Caki2 (cell line): ENCODE measurements at regions not wholly inside any gene's neighbourhood (a gene's known extent, or its start where the extent isn't known, plus 50 kb on each side); places are given as distances from the start of the nearest gene placed in this dataset.
"Not testable (repeated sequence)": the region's sequence is repeated elsewhere in the genome, so short reads cannot be mapped to it uniquely, and the experiment has no call there.

Experiments
- DNase-seq: peaks from one replicate; pipeline ENCODE4 v3.0.0-alpha.2; 2015; ENCODE audit warnings: low read depth
- in situ Hi-C: cut with HindIII; loops from 2 replicates; pipeline ENCODE4 v1.10.0; 2016; ENCODE audit warnings: low sequenced_read_pairs, low pct_unique_long_range_greater_than_20kb, mixed read lengths

DNA sequence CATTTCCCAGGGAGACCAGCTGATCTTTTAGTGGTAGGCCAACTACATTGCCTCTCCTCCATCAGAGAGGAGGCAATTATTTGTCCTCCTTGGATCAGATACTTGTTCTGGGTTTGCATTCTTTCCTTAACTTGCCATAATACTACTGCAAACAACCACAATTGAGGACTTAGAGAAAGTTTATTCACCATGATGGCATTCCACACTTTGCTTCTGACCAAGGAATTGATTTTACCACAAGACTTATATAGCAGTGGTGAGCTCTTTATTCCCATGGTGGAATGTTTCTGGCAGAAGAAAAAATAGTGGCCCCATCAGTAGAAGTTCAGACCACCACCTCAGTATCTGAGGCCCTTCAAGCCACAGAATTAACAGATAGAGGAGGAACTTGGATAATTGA is 123.9 kb upstream of the PPP3CA start:
- in situ Hi-C loops: no loop called here
- no peak for DNase-seq

DNA sequence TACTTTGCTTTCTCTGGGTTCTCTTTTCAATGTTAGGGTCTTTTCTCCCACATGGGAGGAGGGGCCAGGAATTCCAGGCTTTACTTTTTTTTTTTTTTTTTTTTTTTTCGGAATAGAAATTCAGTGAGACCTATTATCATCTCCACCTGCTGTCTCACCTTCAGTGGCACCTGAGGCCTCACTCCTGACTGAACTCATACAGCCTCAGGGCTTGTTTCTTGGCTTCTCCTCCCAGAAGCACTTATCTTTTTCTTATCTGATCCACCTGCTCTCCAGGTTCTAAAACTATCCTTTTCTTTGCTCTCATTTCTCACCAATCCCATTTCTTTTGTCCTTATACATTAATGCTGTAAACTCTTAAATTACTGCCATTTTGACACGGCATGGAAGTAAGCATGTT is 117.3 kb upstream of the PPP3CA start:
- in situ Hi-C loops: no loop called here
- no peak for DNase-seq

DNA sequence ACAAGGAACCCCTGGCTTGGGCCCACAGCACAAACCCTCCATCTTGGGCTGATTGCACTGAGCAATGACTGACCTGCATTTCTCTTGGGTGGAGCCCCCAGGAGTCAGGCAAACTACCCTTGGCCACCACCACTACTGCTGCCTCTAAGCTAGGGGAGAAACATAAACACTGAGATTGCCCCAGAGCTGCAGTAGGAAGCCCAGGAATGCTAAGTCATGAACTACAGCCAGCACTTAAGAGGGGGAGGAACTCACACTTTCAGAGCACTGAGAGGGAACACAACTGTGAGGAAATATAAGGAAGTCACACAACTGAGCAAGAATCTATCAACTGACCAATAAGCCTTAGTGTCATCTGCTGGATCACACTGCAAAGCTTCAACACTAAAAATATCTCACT is 111.6 kb upstream of the PPP3CA start:
- DNase-seq: no peak
- in situ Hi-C loops: no loop called here

DNA sequence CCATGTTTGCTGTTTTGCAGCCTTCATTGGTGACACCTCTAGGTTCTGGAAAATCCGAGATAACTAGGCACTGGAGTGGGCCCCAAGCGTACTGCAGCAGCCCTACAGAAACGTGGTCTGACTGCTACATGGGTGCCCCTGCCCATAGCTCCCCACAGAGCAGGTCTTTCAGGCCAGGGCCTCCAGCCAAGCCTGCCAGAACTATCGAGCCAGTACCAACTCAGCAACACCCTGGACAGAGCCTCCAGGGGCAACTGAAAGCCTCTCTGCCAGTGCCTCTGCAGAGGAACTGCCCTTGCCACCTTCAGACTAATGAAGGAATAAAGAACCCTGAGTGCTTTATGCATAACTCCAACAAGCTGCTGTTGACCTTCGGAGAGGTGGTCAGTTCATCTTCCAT is 111.1 kb upstream of the PPP3CA start:
- DNase-seq: no peak
- in situ Hi-C loops: no loop called here

DNA sequence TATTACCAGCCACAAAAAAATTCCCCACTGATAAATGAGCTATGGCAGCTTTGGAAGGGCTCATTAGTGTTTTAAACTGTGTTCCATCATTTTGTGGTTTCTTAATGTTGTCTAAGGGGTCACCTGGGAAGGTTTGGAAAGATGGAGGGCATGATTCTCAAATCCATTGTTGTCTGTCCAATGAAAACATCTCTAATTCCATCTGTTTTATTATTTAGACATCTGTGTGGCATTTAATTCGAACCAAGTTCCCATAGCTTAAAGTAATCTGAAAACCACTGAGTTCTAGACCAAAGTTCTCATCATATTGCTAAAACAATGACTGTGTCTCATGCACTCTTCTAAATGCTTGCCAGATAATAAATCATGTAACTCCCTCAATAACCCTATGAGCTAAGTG is 103.8 kb upstream of the PPP3CA start:
- in situ Hi-C loops: no loop called here
- no peak for DNase-seq

DNA sequence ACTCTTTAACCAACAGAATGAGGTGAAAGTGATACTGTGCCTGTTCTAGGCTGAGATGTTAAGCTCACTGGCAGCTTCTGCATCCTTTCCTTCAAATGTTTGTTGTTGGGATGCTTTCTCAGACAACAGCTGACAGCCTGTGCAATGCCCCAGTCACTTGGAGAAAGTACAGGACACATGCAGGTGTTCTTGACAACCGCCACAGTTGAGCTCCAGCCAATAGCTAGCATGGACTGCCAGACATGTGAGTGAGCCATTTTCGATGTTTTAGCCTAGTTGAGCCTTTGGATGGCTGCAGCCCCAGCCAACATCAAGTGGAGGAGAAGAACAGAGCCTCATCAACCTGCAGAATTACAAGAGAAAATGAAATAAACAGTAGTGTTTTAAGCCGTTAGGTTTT is 94.1 kb upstream of the PPP3CA start:
- DNase-seq: no peak
- in situ Hi-C loops: no loop called here

DNA sequence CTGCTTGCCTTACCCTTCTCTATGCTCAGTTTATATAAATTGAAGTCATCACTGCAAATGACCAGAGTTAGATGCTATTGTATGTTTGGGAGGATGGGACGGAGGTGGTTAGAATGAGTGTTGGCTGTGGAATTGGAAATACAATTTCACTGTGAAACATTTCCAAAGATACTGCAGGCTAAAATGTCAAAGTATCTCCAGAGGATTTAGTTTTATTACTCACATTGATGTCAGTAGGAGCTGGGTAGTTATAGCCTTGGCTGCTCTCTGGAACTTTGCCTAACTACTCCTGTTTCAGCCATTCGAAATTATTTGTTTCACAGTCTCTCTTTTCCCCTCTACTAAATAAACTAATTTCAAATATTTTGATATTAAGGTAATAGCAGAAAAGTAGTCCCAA is 92.6 kb upstream of the PPP3CA start:
- in situ Hi-C loops: no loop called here

DNA sequence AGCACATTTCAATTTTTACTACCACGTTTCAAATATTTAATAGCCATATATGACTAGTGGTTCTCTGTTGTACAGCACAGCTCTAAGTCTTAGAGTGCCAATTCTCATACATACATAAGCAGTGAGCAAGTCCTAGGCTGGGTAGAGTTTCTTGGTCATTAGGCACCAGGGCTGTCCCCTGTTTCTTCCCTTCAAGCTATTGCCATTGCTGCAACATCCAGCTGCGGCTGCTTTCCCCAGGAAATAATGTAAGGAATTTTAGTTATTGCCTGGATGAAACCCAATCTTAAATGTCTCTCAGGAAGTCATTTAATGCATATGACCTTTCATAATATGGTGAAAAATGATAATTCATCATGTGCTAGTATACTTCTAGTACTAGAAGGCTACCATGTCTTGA is 74.1 kb upstream of the PPP3CA start:
- in situ Hi-C loops: no loop called here
- no peak for DNase-seq

More for the DNA sequence above, 92.6 kb upstream of the PPP3CA start:
- no peak for DNase-seq

DNA sequence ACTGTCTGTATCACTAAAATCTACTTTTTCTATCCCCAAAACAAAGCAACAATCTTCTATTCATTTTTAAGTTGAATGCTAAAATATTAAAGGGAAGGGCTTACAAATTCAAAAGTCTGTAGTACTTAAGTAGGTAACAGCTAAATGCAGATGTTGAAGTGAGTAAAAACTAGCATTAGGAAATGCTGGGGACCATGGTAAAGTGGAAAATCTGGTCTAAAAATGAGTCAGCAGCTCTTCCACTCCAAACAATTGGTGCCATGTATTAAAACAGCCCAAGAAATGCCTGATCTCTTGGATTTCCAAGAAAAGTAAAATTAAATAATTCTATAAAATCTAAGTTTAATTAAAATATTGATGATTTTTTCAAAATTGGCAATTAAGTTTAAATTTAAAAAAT is 73.3 kb upstream of the PPP3CA start:
- in situ Hi-C loops: no loop called here
- no peak for DNase-seq

DNA sequence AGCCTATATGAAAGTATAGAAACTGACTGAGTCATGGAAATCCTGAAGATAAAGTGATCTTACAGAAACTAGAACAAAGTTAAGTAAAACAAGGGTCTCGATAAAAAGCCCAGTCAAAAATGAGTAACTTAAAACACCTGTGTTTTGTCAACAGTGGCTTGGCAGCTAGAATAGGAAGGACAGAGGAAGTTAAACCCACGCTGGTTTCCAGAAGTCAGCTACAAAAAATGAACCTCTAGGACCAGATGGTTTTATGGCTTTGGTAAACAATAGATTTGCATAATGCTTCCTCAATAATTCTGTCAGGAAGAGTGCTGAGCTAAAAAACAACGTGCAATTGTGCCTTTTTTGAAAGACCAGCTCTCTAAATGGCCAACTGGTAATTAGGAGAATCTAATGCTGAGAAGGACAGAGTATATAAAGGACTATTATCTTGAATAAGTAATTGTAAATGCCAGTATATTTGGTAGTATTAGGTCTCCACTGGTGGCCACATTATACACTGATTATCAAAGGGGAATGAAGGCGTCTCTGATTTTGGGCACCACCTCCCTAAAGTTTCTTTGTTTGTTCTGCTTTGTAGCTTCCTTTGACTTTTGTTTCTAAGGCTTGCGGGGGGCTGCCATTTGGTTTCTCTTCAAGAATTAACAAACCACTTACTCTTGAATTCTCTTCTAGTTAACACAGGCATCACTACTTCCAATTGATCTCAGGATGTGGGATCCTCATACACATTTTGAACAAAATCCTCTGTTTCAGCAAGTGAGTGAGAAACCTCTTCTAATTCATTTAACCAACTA is 72.2 kb upstream of the PPP3CA start:
- in situ Hi-C loops: no loop called here
- no peak for DNase-seq

DNA sequence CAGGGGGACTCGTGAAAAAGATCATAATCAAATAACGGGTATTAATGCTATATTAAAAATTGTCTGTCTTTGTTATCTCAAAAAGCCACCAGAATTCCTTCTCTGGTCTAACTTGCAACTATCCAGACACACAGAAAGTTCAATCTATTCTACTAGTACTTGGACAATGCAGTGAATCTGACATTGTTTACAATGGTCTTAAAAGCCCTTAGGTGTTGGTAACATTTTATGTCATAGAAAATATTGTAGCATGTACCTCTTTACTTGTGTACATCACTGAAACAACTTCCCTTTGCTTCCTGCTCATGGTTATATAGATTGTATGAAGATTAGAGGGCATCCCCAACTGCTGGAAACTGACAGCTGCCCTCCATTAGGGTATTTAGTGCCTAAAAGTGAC is 71.1 kb upstream of the PPP3CA start:
- DNase-seq: no peak

DNA sequence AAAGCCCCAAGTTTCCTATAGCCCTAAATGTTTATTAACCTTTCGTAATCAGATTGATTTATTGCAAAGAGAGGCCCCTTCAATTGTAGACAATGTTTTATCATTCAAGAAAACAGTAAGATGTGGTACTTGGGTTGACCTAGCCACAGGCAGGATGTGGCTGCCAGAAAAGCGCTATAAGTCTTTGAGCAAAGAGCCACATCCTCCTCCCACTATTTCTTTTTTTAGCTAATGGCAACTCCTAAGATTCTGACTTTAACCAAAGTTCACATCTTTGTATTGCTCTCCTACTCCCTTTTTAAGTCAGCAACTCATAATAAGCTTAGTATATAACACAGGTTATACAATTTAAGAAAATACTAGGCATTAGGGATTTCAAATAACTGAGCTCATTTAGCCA is 70.7 kb upstream of the PPP3CA start:
- DNase-seq: no peak
- in situ Hi-C loops: no loop called here

More for the DNA sequence above, 71.1 kb upstream of the PPP3CA start:
- in situ Hi-C loops: no loop called here

DNA sequence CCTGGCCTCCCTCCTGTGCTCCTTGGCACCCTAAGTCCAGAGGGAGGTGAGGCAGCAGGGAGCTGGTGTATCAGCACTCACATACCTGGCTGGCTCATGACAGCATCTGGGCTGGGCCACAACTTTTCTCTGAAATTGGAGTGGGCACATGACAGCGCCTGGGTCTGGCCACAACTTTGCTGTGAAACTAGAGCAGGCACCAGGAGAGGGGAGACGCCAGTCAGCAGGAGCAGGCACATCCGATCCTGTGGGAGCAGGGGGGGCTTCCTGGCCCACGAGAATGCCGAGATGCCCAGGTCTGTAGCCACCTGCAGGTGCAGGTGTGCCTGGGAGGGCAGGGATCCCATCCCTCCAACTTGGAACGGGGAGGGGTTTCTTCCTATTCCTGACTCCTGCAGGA is 69.7 kb upstream of the PPP3CA start:
- in situ Hi-C loops: no loop called here
- no peak for DNase-seq

DNA sequence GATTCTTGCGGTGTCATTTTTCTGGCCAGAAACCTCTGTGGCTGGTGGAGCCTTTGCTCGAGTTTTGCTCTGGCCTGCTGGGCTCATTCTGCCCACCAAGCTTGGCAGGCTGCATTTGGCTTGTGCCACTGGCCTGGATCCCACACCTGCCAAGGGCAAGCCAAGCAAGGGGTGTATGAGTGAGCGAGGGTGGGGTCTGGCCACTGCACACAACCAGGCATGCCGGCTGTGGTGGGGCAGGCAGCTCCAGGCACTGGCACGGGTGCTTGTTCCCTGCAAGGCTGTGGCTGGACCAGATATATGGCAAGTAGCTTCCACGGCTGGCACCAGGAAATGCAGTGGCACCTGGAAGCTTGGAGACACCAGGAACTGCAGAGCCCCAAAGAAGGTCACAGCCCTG is 68.6 kb upstream of the PPP3CA start:
- DNase-seq: no peak
- in situ Hi-C loops: no loop called here

DNA sequence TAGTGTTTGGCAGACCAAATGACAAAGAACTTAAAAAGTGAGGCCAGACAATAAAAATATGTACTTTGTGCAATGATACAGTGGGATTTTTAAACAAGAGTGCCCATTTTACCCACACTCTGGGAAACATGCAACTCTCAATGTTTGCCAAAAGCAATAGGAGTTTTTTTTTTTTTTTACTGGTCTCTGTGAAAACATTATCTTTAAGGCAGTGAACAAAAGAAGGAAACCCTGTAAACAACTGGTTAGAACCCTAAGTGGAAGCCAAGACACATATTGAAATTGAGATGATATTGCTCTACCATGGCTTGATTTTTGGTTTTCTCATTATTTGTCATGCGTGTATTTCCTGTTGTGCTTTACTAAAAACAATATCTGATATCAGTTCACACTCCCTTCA is 67.2 kb upstream of the PPP3CA start:
- in situ Hi-C loops: no loop called here
- no peak for DNase-seq

DNA sequence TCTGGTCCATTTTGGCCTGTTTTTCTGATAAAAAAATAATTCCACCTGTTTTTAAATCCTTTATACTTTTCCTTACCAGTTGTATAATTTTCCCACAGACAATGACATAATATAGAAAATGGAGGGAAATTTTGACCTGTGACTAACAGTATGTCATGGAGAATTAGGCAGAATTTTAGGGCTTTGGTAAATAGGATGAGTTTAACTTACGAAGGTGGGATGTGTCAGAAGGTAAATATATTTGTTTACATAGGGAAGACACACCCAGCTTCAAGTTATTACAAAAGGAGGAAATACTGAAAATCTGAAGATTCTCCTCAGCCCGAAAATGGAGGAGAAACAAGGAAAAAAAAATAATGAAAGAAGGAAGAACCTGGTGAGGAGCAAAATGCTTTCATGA is 64.6 kb upstream of the PPP3CA start:
- DNase-seq: no peak
- in situ Hi-C loops: no loop called here

DNA sequence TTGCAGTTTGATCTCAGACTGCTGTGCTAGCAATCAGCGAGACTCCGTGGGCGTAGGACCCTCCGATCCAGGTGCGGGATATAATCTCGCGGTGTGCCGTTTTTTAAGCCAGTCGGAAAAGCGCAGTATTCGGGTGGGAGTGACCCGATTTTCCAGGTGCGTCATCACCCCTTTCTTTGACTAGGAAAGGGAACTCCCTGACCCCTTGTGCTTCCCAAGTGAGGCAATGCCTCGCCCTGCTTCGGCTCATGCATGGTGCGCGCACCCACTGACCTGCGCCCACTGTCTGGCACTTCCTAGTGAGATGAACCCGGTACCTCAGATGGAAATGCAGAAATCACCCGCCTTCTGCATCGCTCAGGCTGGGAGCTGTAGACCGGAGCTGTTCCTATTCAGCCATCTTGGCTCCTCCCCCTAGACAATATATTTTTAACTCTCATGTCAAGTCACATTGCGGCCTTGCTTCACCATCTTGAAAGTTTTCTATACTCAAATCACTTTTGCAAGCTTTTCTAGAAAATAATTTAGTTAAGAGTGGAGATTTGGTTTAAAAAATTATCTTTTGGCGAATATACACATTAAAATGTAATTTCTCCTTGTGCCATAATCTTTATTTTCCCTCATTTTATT is 64.1 kb upstream of the PPP3CA start:
- not testable (repeated sequence) for DNase-seq

DNA sequence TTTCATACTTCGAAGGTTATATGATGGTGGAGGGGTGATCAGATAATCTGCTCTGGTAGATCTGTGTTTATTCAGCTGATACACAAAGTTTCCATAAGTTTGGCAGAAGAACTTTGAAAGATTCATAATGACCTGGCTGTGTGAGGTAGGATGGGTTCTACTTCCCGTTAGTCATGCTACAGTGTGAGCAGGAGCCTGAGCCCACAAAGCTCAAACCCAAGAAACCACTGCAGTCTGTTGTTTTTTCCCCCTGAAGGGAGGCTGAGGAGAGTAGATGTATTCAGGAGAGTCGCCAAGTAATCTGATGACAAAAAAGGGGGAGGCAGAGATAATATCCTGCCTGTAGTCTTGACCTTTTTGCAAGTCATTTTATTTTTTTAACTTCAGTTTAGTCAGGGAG is 52.8 kb upstream of the PPP3CA start:
- in situ Hi-C loops: no loop called here
- no peak for DNase-seq

More for the DNA sequence above, 64.1 kb upstream of the PPP3CA start:
- in situ Hi-C loops: not testable (repeated sequence)

DNA sequence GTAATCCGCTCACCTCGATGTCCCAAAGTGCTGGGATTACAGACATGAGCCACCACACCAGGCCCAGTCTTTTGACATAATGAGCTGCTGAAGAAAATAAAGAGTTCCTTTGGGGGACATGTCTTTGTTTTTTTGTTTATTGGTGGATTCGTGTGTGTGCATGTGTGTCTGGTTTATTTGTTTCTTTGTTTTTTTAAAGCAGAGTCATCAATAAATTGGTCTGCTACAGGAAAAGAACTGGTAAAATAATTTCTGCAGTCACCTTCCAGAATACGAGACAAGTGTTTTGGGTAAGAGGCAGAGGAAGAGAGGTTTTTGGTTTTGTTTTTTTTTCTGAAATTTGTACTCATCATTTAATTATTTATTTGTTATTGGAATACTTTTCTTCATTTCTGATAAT is 51.5 kb upstream of the PPP3CA start:
- DNase-seq: no peak
- in situ Hi-C loops: no loop called here
